AG08396 (cell line): ENCODE measurements at regions not wholly inside any gene's neighbourhood (a gene's known extent, or its start where the extent isn't known, plus 50 kb on each side); places are given as distances from the start of the nearest gene placed in this dataset.
"Not testable (repeated sequence)": the region's sequence is repeated elsewhere in the genome, so short reads cannot be mapped to it uniquely, and the experiment has no call there.

Source experiments
- DNase-seq: peaks from one replicate; pipeline ENCODE4 v3.0.0; 2012; ENCODE audit warnings: low spot score, mixed read lengths

- DNase-seq: no peak
These were observed 222.6 kb upstream of the ST6GAL2 start for GRCh38 chr2:107108556-107108955.

GRCh38 chr2:107111623-107112022, 225.7 kb upstream of the ST6GAL2 start:
- no peak for DNase-seq

GRCh38 chr2:107112561-107112960, 226.6 kb upstream of the ST6GAL2 start:
- DNase-seq: no peak

GRCh38 chr2:107128381-107128780, 242.4 kb upstream of the ST6GAL2 start:
- no peak for DNase-seq

- no peak for DNase-seq
These were observed 246.1 kb upstream of the ST6GAL2 start for GRCh38 chr2:107132070-107132469.

- no peak for DNase-seq
These were observed 246.8 kb upstream of the ST6GAL2 start for GRCh38 chr2:107132746-107133145.

- no peak for DNase-seq
These were observed 247.4 kb upstream of the ST6GAL2 start for GRCh38 chr2:107133412-107133811.

- DNase-seq: no peak
These were observed 250.8 kb upstream of the ST6GAL2 start for GRCh38 chr2:107136733-107137132.

GRCh38 chr2:107137706-107138105, 251.7 kb upstream of the ST6GAL2 start:
- DNase-seq: no peak

- DNase-seq: no peak
These were observed 260.2 kb upstream of the ST6GAL2 start for GRCh38 chr2:107146181-107146580.

- not testable (repeated sequence) for DNase-seq
These were observed 260.7 kb upstream of the ST6GAL2 start for GRCh38 chr2:107146645-107147044.

- DNase-seq: no peak
These were observed 262.1 kb upstream of the ST6GAL2 start for GRCh38 chr2:107148055-107148454.

GRCh38 chr2:107148496-107148895, 262.5 kb upstream of the ST6GAL2 start:
- DNase-seq: no peak

GRCh38 chr2:107160640-107161239, 274.8 kb upstream of the ST6GAL2 start:
- no peak for DNase-seq

- DNase-seq: no peak
These were observed 282.2 kb upstream of the ST6GAL2 start for GRCh38 chr2:107168141-107168540.

GRCh38 chr2:107174171-107174570, 288.2 kb upstream of the ST6GAL2 start:
- no peak for DNase-seq

GRCh38 chr2:107182981-107183380, 297.0 kb upstream of the ST6GAL2 start:
- DNase-seq: no peak

- DNase-seq: no peak
These were observed 301.9 kb upstream of the ST6GAL2 start for GRCh38 chr2:107187870-107188269.

- DNase-seq: no peak
These were observed 309.7 kb upstream of the ST6GAL2 start for GRCh38 chr2:107195631-107196030.

- no peak for DNase-seq
These were observed 311.8 kb upstream of the ST6GAL2 start for GRCh38 chr2:107197594-107198294.

GRCh38 chr2:107202962-107203591, 317.1 kb upstream of the ST6GAL2 start:
- no peak for DNase-seq

GRCh38 chr2:107215401-107216350, 329.7 kb upstream of the ST6GAL2 start:
- DNase-seq: no peak
